GM12878 (cell line): ENCODE measurements at regions not wholly inside any gene's neighbourhood (a gene's known extent, or its start where the extent isn't known, plus 50 kb on each side); places are given as distances from the start of the nearest gene placed in this dataset.

Experiments used
- ATAC-seq: fragments of 200-7000 bp; cut with Tn5 transposase; 3 replicates; pipeline ENCODE4 v1.9.1; 2020; ENCODE audit warnings: mild to moderate bottlenecking, moderate library complexity
- BruUV-seq: library from RNA; stranded (reverse); fragments of 400-500 nt; replicated peaks from 2 replicates; lab custom pipeline; 2021; lab: Mats Ljungman, UMichigan
- CTCF ChIA-PET: fragments of 300-600 bp; sonication (Branson Sonifier 250); formaldehyde crosslinking; extraction: SDS; loops from one replicate; lab custom pipeline; 2021; ENCODE audit warnings: inconsistent platforms; lab: Yijun Ruan, JAX
- POLR2A ChIA-PET: fragments of 350-600 bp; formaldehyde crosslinking; extraction: SDS; loops from one replicate; lab custom pipeline; 2021; ENCODE audit warnings: inconsistent platforms; lab: Charles Lee
- RAD21 ChIA-PET: fragments of 300-600 bp; sonication (Branson Sonifier 250); formaldehyde crosslinking; loops from one replicate; lab custom pipeline; 2023; ENCODE audit warnings: antibody characterized with exemption; ENCODE audit not compliant: unreplicated experiment; lab: Charles Lee
- SMC1A ChIA-PET: fragments of 300-600 bp; sonication (Branson Sonifier 250); formaldehyde crosslinking; loops from one replicate; lab custom pipeline; 2023; ENCODE audit not compliant: unreplicated experiment, uncharacterized antibody; lab: Charles Lee
- DNase-seq: peaks from one replicate; pipeline ENCODE4 v3.0.0-alpha.2; 2011; ENCODE audit warnings: low read depth, low spot score
- FAIRE-seq: peaks from 3 replicates; lab custom pipeline; 2011; peaks lifted over from hg19 to GRCh38; lab: Jason Lieb, UNC
- H2AFZ ChIP-seq: 2 replicates; pipeline ENCODE4 v1.6.0; 2011; ENCODE audit warnings: low read depth, low read length, control low read depth; ENCODE audit not compliant: control insufficient read depth
- H3K27ac ChIP-seq: 2 replicates; pipeline ENCODE4 v1.5.1; 2011; ENCODE audit warnings: control low read depth; ENCODE audit not compliant: control insufficient read depth, insufficient read depth
- H3K27me3 ChIP-seq, 2 experiments: replicated peaks in 1 of 2; 2 replicates each; pipeline versions ENCODE4 v1.6.0 to v1.6.1; 2011; ENCODE audit warnings: low read length in 1 of 2; ENCODE audit not compliant: control insufficient read depth in 2 of 2, insufficient read depth in 2 of 2
- H3K36me3 ChIP-seq, 2 experiments: 2 replicates each; pipeline ENCODE4 v1.5.1; 2011; ENCODE audit warnings: low read length in 1 of 2; ENCODE audit not compliant: control insufficient read depth in 2 of 2, insufficient read depth in 2 of 2
- H3K4me1 ChIP-seq: 2 replicates; pipeline ENCODE4 v1.6.1; 2011; ENCODE audit warnings: mild to moderate bottlenecking, low read length, moderate library complexity, mixed read lengths; ENCODE audit not compliant: control insufficient read depth, insufficient read depth
- H3K4me2 ChIP-seq: 2 replicates; pipeline ENCODE4 v1.6.0; 2011; ENCODE audit warnings: control low read depth; ENCODE audit not compliant: control insufficient read depth, insufficient read depth
- H3K4me3 ChIP-seq: fragments of 200-600 bp; sonication (generic); 2 replicates; pipeline ENCODE4 v1.5.1; 2016
- H3K79me2 ChIP-seq: 2 replicates; pipeline ENCODE4 v1.6.0; 2011; ENCODE audit warnings: low read length; ENCODE audit not compliant: control insufficient read depth, insufficient read depth
- H3K9ac ChIP-seq: 2 replicates; pipeline ENCODE4 v1.8.0; 2011; ENCODE audit warnings: low read length, control low read depth, mixed read lengths; ENCODE audit not compliant: control insufficient read depth, insufficient read depth
- H3K9me3 ChIP-seq: replicated peaks from 3 replicates; pipeline ENCODE4 v1.5.1; 2011; ENCODE audit warnings: mild to moderate bottlenecking, low read length; ENCODE audit not compliant: control insufficient read depth, insufficient read depth
- H4K20me1 ChIP-seq: 2 replicates; pipeline ENCODE4 v1.6.0; 2011; ENCODE audit not compliant: control insufficient read depth, insufficient read depth
- CBX3 ChIP-seq: fragments of 200-600 bp; sonication (generic); IDR thresholded peaks from 2 replicates; pipeline ENCODE4 v1.6.1; 2016; ENCODE audit warnings: low read depth, borderline replicate concordance
- CREM ChIP-seq: IDR thresholded peaks from 2 replicates; pipeline ENCODE4 v1.6.1; 2014; ENCODE audit warnings: antibody characterized with exemption, low read depth
- ESRRA ChIP-seq: IDR thresholded peaks from 2 replicates; pipeline ENCODE4 v1.6.1; 2012; ENCODE audit warnings: mild to moderate bottlenecking, low read length, improper control_type of control experiment
- JUNB ChIP-seq: IDR thresholded peaks from 2 replicates; pipeline ENCODE4 v1.6.1; 2016; ENCODE audit warnings: antibody characterized with exemption, mild to moderate bottlenecking
- KLF5 ChIP-seq: fragments of 450-650 bp; IDR thresholded peaks from 2 replicates; pipeline ENCODE4 v1.6.1; 2014; ENCODE audit warnings: mild to moderate bottlenecking; ENCODE audit not compliant: partially characterized antibody
- MTA2 ChIP-seq: fragments of 450-650 bp; IDR thresholded peaks from 2 replicates; pipeline ENCODE4 v1.6.1; 2016; ENCODE audit warnings: low read depth, mild to moderate bottlenecking, moderate library complexity
- NFXL1 ChIP-seq: fragments of 450-650 bp; IDR thresholded peaks from 2 replicates; pipeline ENCODE4 v1.6.1; 2017; ENCODE audit warnings: antibody characterized with exemption, mild to moderate bottlenecking, borderline replicate concordance
- PML ChIP-seq: IDR thresholded peaks from 2 replicates; pipeline ENCODE4 v1.6.1; 2012; ENCODE audit warnings: low read length, inconsistent platforms
- POLR2A ChIP-seq: IDR thresholded peaks from 2 replicates; pipeline ENCODE4 v1.6.1; 2011; ENCODE audit warnings: low read depth, mild to moderate bottlenecking, low read length
- RB1 ChIP-seq: fragments of 450-650 bp; formaldehyde crosslinking; IDR thresholded peaks from 2 replicates; pipeline ENCODE4 v1.6.1; 2017; ENCODE audit warnings: mild to moderate bottlenecking, borderline replicate concordance
- YY1 ChIP-seq: IDR thresholded peaks from 2 replicates; pipeline ENCODE4 v1.6.1; 2011; ENCODE audit warnings: low read depth, mild to moderate bottlenecking, low read length
- ZSCAN29 ChIP-seq: fragments of 450-650 bp; IDR thresholded peaks from 2 replicates; pipeline ENCODE4 v1.6.1; 2017; ENCODE audit warnings: mild to moderate bottlenecking, moderate library complexity
- WGBS: methylation state at CpG from one replicate; pipeline ENCODE4 v1.1.6; 2016; ENCODE audit warnings: low lambda C conversion rate; ENCODE audit not compliant: insufficient replicate concordance, insufficient coverage; ENCODE audit errors: missing lambda C conversion rate; 5-methylcytosine and 5-hydroxymethylcytosine counted together
- in situ Hi-C: fragments of 300-500 bp; cut with MboI; formaldehyde crosslinking; loops from 9 replicates; pipeline ENCODE4 v1.14.3; 2018; ENCODE audit warnings: mixed read lengths
- intact Hi-C: fragments of 100-400 bp; cut with micrococcal nuclease; formaldehyde crosslinking; loops from one replicate; pipeline ENCODE4 v1.14.2; 2022; ENCODE audit not compliant: unreplicated experiment
- TF ChIP-seq, protein P1 (sequence below): IDR thresholded peaks from 2 replicates; pipeline ENCODE4 v1.6.1; 2011; ENCODE audit warnings: low read depth, mild to moderate bottlenecking, low read length, moderate library complexity, borderline replicate concordance; ENCODE audit errors: extremely low read depth
- TF ChIP-seq, protein P2 (sequence below): fragments of 450-650 bp; IDR thresholded peaks from 2 replicates; pipeline ENCODE4 v1.6.1; 2017; ENCODE audit warnings: mild to moderate bottlenecking

DNA sequence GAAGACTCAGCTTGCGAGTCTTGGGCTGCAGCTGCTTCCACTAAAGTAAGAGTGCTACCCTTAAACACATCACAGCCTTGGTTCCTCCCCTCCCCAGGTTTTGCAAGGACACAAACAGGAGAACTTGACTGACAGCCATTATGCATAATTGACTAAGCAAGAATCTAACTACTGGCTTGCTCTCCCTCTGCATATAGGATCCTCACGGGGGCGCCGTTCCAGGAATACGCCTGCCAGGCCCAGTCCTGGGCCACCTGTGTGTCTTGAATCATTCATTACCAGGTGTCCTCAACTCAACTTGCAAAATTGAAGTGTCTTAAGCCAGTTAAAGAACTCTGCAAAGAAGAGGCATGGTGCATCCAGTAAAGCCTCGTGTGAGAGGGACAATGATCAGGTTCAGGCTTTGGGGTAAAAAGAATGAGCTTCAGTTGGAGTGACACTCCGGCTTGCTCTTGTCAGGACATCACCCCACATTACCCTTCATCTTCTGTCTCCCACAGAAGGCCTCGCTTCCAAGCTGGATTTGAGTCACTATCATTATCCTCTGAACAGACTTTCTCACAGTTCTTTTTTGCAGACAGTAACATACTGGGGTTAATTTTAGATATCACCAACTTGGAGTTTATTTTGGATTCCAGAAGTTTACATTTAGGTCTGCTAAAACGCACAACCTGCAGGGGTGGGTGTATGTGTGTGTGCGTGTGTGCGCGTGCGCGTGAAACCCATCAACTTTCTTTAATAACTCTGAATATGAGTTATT is 273.5 kb upstream of the HS3ST1 start:
- Histone ChIP-seq H3K79me2 (no peaks in the 10 kb centered on the region), H4K20me1 (no peaks in the 10 kb centered on the region), H3K9ac (no peak overlapping the region), H3K9me3 (no peaks in the 10 kb centered on the region), H3K4me1 (no peaks in the 10 kb centered on the region), H3K27me3 (no peaks in the 10 kb centered on the region), H2AFZ (no peak overlapping the region), H3K4me2 (no peak overlapping the region), H3K27ac (no peak overlapping the region), H3K4me3 (no peak overlapping the region), H3K36me3 (no peaks in the 10 kb centered on the region)
- no peak for TF ChIP-seq JUNB
- TF ChIP-seq, protein P1, sequence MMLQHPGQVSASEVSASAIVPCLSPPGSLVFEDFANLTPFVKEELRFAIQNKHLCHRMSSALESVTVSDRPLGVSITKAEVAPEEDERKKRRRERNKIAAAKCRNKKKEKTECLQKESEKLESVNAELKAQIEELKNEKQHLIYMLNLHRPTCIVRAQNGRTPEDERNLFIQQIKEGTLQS = no peak
- TF ChIP-seq RB1 = no peak
- no peak for TF ChIP-seq MTA2
- no peak for ATAC-seq
- DNase-seq = no peak
- in situ Hi-C loops (no loop called here), intact Hi-C loops (no loop called here)
- CTCF ChIA-PET = no interaction called here
- FAIRE-seq = no peak
- WGBS = 58% methylated on average over 14 of the region's 14 CpGs
- RAD21 ChIA-PET = no interaction called here
- BruUV-seq = no TSS peak
- SMC1A ChIA-PET = no interaction called here
- POLR2A ChIA-PET = no interaction called here

DNA sequence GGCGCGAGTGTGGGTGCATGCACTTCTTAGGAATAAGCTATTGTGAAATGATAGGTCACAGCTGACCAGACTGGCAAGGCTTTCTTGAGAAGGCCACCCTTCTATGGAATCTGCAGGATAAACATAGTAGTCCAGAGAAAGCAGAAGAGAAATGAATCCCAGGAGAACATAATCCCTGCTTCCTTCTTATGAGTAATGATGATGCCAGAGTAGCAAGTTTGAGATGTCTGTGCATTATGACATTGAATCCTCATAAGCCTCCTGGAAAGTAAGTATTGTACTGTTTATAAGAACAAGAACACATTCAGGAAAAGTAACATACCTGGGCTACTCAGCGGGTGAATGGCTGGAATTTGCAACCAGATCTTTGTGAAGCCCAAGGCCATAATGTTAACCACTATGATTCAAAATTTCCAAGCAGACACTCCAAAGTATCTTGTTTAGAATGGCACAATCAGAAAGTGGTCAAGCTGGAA is 272.1 kb upstream of the HS3ST1 start:
- FAIRE-seq (no peak), DNase-seq (no peak), ATAC-seq (no peak)
- SMC1A ChIA-PET = interaction anchor here (0.6 kb wide), 1 partner anchor 268 kb away, joined by 3 read pairs; no protein-coding TSS in a partner anchor
- Histone ChIP-seq H3K4me2 (no peak overlapping the region), H3K9ac (no peak overlapping the region), H3K4me3 (no peak overlapping the region), H2AFZ (no peak overlapping the region), H3K79me2 (no peaks in the 10 kb centered on the region), H3K27ac (no peak overlapping the region), H4K20me1 (no peaks in the 10 kb centered on the region), H3K27me3 (no peaks in the 10 kb centered on the region), H3K36me3 (no peaks in the 10 kb centered on the region), H3K4me1 (no peaks in the 10 kb centered on the region), H3K9me3 (no peaks in the 10 kb centered on the region)
- intact Hi-C loops = no loop called here
- WGBS = 78% methylated on average over 3 of the region's 3 CpGs
- no TSS peak for BruUV-seq
- in situ Hi-C loops = no loop called here
- POLR2A ChIA-PET = no interaction called here
- CTCF ChIA-PET = no interaction called here
- RAD21 ChIA-PET = no interaction called here
- no peak for TF ChIP-seq PML
- TF ChIP-seq ESRRA = no peak
- no peak for TF ChIP-seq YY1
- no peak for TF ChIP-seq ZSCAN29
- TF ChIP-seq POLR2A = no peak
- no peak for TF ChIP-seq CBX3
- no peak for TF ChIP-seq MTA2
- TF ChIP-seq KLF5 = no peak
- TF ChIP-seq NFXL1 = no peak
- TF ChIP-seq CREM = no peak
- TF ChIP-seq, protein P2, sequence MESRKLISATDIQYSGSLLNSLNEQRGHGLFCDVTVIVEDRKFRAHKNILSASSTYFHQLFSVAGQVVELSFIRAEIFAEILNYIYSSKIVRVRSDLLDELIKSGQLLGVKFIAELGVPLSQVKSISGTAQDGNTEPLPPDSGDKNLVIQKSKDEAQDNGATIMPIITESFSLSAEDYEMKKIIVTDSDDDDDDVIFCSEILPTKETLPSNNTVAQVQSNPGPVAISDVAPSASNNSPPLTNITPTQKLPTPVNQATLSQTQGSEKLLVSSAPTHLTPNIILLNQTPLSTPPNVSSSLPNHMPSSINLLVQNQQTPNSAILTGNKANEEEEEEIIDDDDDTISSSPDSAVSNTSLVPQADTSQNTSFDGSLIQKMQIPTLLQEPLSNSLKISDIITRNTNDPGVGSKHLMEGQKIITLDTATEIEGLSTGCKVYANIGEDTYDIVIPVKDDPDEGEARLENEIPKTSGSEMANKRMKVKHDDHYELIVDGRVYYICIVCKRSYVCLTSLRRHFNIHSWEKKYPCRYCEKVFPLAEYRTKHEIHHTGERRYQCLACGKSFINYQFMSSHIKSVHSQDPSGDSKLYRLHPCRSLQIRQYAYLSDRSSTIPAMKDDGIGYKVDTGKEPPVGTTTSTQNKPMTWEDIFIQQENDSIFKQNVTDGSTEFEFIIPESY = no peak
